Hepatocyte (in vitro differentiated cells): ENCODE measurements at regions not wholly inside any gene's neighbourhood (a gene's known extent, or its start where the extent isn't known, plus 50 kb on each side); places are given as distances from the start of the nearest gene placed in this dataset.

Experiments used
- DNase-seq: peaks from one replicate; pipeline ENCODE4 v3.0.0-alpha.2; 2016; ENCODE audit warnings: low spot score
- H2AFZ ChIP-seq: fragments of 200-600 bp; sonication (generic); 2 replicates; pipeline ENCODE4 v1.6.0; 2016; ENCODE audit warnings: antibody characterized with exemption, mild to moderate bottlenecking
- H3K27ac ChIP-seq: fragments of 200-600 bp; sonication (generic); 2 replicates; pipeline ENCODE4 v1.5.1; 2016; ENCODE audit warnings: mild to moderate bottlenecking
- H3K27me3 ChIP-seq: fragments of 200-600 bp; sonication (generic); 2 replicates; pipeline ENCODE4 v1.6.1; 2016
- H3K36me3 ChIP-seq: fragments of 200-600 bp; sonication (generic); replicated peaks from 2 replicates; pipeline ENCODE4 v1.5.1; 2016; ENCODE audit warnings: low read depth; ENCODE audit not compliant: insufficient read depth
- H3K4me1 ChIP-seq: fragments of 200-600 bp; sonication (generic); 2 replicates; pipeline ENCODE4 v1.5.1; 2016; ENCODE audit warnings: mild to moderate bottlenecking, moderate library complexity; ENCODE audit not compliant: insufficient read depth
- H3K4me2 ChIP-seq: fragments of 200-600 bp; sonication (generic); 2 replicates; pipeline ENCODE4 v1.6.0; 2016
- H3K4me3 ChIP-seq: fragments of 200-600 bp; sonication (generic); 2 replicates; pipeline ENCODE4 v1.5.1; 2016; ENCODE audit warnings: mild to moderate bottlenecking
- H3K79me2 ChIP-seq: fragments of 200-600 bp; sonication (generic); 2 replicates; pipeline ENCODE4 v1.6.0; 2017; ENCODE audit warnings: mild to moderate bottlenecking
- H3K9me2 ChIP-seq: fragments of 200-600 bp; sonication (generic); replicated peaks from 2 replicates; pipeline ENCODE4 v1.6.0; 2017; ENCODE audit warnings: mild to moderate bottlenecking; ENCODE audit not compliant: insufficient read depth
- H3K9me3 ChIP-seq: fragments of 200-600 bp; sonication (generic); 2 replicates; pipeline ENCODE4 v1.5.1; 2016; ENCODE audit warnings: low read depth, mild to moderate bottlenecking
- H4K20me1 ChIP-seq: fragments of 200-600 bp; sonication (generic); 2 replicates; pipeline ENCODE4 v1.6.0; 2016; ENCODE audit warnings: mild to moderate bottlenecking; ENCODE audit not compliant: insufficient read depth, poor library complexity, severe bottlenecking
- CTCF ChIP-seq: fragments of 200-600 bp; sonication (generic); IDR thresholded peaks from 2 replicates; pipeline ENCODE4 v1.5.1; 2016; ENCODE audit warnings: antibody characterized with exemption, mild to moderate bottlenecking; ENCODE audit not compliant: poor library complexity
- EZH2 ChIP-seq: fragments of 200-600 bp; sonication (generic); IDR thresholded peaks from 2 replicates; pipeline ENCODE4 v1.6.1; 2016; ENCODE audit warnings: antibody characterized with exemption, mild to moderate bottlenecking, borderline replicate concordance
- EZH2phosphoT487 ChIP-seq: fragments of 200-600 bp; sonication (generic); IDR thresholded peaks from one replicate; pipeline ENCODE4 v1.6.1; 2018; ENCODE audit warnings: antibody characterized with exemption, mild to moderate bottlenecking, low read depth, moderate library complexity; ENCODE audit not compliant: unreplicated experiment, severe bottlenecking
- WGBS: methylation state at CpG from one replicate; pipeline ENCODE4 v1.1.6; 2016; ENCODE audit warnings: low lambda C conversion rate; ENCODE audit errors: missing lambda C conversion rate; 5-methylcytosine and 5-hydroxymethylcytosine counted together

DNA sequence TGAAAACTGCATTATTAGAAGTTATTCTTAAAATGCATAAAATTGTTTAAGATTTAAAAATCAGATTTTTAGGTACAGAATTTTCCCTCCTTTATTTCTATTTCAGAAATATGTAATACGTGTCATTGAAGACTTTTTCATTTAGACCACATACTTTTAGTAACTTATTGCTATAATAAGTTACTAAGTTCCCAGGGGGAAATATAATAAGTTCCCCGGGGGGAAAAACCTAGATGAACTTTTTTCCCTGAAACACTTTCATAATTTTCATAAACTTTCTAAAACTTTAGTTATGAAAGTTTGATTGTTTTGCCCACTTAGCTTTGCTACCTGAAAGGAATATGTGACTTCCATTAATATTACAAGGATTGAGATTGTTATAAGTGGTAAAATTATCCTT lies 1341.5 kb upstream of the IGFBP7 start:
- WGBS, result 89% methylated on average over 2 of the region's 2 CpGs
- Histone ChIP-seq H3K79me2 (no peaks in the 10 kb centered on the region), H3K27ac (no peak overlapping the region), H3K4me2 (no peak overlapping the region), H3K27me3 (no peaks in the 10 kb centered on the region), H3K36me3 (no peaks in the 10 kb centered on the region), H3K4me3 (no peak overlapping the region), H3K4me1 (no peaks in the 10 kb centered on the region), H3K9me2 (no peaks in the 10 kb centered on the region), H2AFZ (no peak overlapping the region), H3K9me3 (no peaks in the 10 kb centered on the region), H4K20me1 (no peaks in the 10 kb centered on the region)
- DNase-seq, result no peak
- TF ChIP-seq EZH2 (no peak), EZH2phosphoT487 (no peak), CTCF (no peak)

DNA sequence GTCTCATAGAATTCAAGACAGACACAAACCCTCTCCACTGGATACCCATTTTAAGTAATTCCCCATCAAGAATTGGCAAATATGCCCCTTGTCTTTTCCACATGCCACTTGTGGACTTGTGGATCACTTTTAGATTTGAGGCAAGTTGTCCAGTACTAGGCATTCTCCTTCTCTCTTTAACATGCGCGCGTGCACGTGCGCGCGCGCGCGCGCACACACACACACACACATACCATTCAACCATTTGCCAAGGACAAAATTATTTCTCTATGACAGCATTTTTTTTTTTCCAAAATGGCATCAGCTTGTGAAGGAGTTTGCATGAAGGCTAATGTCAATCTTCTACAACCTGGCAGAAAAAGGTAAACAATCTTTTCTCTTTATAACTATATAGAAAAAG lies 1325.7 kb upstream of the IGFBP7 start:
- no peak for DNase-seq
- no peaks in the 10 kb centered on the region for H3K4me1 ChIP-seq
- H3K9me2 ChIP-seq, result no peaks in the 10 kb centered on the region
- no peaks in the 10 kb centered on the region for H3K36me3 ChIP-seq
- H3K27ac ChIP-seq, result no peak overlapping the region
- 95% methylated on average over 11 of the region's 11 CpGs for WGBS
- no peak for TF ChIP-seq EZH2
- TF ChIP-seq CTCF, result no peak
- TF ChIP-seq EZH2phosphoT487, result no peak
- H3K4me2 ChIP-seq, result no peak overlapping the region
- H3K4me3 ChIP-seq, result no peak overlapping the region
- no peaks in the 10 kb centered on the region for H3K79me2 ChIP-seq
- no peaks in the 10 kb centered on the region for H3K9me3 ChIP-seq
- no peaks in the 10 kb centered on the region for H3K27me3 ChIP-seq
- H2AFZ ChIP-seq, result no peak overlapping the region
- no peaks in the 10 kb centered on the region for H4K20me1 ChIP-seq

DNA sequence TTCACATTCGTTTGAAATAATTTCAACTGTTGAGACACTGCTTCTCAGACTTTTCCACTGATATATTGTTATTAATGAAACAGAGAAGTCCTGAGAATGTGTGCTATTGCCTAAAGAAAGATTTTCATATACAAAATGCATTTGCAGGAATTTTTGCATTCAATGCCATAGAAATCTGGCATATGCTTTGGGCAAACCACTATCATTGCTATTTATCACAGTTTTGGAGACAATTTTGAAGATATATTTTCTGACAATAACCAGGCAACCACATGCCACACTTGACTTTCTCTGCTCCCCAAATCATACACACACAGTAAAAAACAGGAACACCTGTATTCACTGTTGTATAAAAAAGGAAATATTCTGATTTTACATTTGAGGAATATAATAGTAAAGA lies 1303.7 kb upstream of the IGFBP7 start:
- WGBS, result 77% methylated on average over 1 of the region's 1 CpG
- Histone ChIP-seq H3K4me3 (no peak overlapping the region), H3K36me3 (no peaks in the 10 kb centered on the region), H3K27me3 (no peaks in the 10 kb centered on the region), H3K9me2 (no peaks in the 10 kb centered on the region), H3K27ac (no peak overlapping the region), H4K20me1 (no peaks in the 10 kb centered on the region), H3K79me2 (no peaks in the 10 kb centered on the region), H2AFZ (no peak overlapping the region), H3K9me3 (no peaks in the 10 kb centered on the region), H3K4me2 (no peak overlapping the region), H3K4me1 (no peaks in the 10 kb centered on the region)
- DNase-seq, result no peak
- no peak for TF ChIP-seq CTCF
- TF ChIP-seq EZH2phosphoT487, result no peak
- no peak for TF ChIP-seq EZH2

DNA sequence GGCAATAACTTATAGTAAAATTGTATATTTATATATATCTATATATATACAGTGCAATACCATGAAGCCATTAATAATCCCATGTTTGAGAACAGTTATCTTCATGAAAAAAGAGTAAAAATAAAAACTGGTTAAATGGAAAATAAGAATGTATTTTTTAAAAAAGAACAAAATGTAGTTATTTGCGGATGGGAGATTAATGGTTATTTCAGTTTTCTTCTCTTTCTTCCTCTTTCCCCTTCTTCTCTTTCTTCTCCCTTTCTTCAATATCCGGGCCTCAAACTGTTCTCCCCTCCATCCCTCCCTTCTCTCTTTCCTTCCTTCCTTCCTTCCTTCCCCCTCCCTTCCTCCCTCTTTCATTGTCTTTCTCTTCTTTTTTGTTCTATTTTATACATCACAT lies 1301.7 kb upstream of the IGFBP7 start:
- Histone ChIP-seq H3K4me1 (no peaks in the 10 kb centered on the region), H3K4me3 (no peak overlapping the region), H3K9me2 (no peaks in the 10 kb centered on the region), H3K4me2 (no peak overlapping the region), H3K27ac (no peak overlapping the region), H3K36me3 (no peaks in the 10 kb centered on the region), H3K27me3 (no peaks in the 10 kb centered on the region), H2AFZ (no peak overlapping the region), H3K9me3 (no peaks in the 10 kb centered on the region), H3K79me2 (no peaks in the 10 kb centered on the region), H4K20me1 (no peaks in the 10 kb centered on the region)
- no peak for TF ChIP-seq CTCF
- no peak for TF ChIP-seq EZH2
- no peak for TF ChIP-seq EZH2phosphoT487
- no peak for DNase-seq
- WGBS, result 83% methylated on average over 1 of the region's 2 CpGs
